Glomerular visceral epithelial cell (primary cell): ENCODE measurements at regions not wholly inside any gene's neighbourhood (a gene's known extent, or its start where the extent isn't known, plus 50 kb on each side); places are given as distances from the start of the nearest gene placed in this dataset.
"Not testable (repeated sequence)": the region's sequence is repeated elsewhere in the genome, so short reads cannot be mapped to it uniquely, and the experiment has no call there.

ENCODE experiments used
- DNase-seq: peaks from one replicate; pipeline ENCODE4 v3.0.0-alpha.2; 2016; ENCODE audit errors: extremely low spot score

DNA sequence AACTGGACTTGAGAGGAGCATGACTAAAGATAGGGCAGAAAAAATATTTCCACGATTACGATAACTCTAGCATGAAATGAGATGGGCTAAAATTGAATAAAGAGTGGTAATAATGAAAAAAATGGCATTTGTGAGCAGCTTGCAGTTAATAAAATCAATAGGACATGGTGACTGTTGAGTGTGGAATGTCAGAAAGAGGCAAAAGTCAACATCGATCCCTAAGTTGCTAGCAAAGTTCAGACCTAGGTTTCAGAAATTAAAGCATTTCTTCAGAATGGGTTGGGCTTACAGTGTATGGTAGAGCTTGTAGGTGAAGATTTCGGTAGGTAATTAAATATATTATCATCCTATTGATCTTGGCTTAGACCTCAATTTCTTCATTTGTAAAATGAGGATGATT lies 656.7 kb upstream of the NRG3 start:
- no peak for DNase-seq

- no peak for DNase-seq
Measured at GRCh38 chr10:81219758-81220157, 655.2 kb upstream of the NRG3 start.

GRCh38 chr10:81248886-81249285 lies 626.1 kb upstream of the NRG3 start:
- DNase-seq, result no peak

DNA sequence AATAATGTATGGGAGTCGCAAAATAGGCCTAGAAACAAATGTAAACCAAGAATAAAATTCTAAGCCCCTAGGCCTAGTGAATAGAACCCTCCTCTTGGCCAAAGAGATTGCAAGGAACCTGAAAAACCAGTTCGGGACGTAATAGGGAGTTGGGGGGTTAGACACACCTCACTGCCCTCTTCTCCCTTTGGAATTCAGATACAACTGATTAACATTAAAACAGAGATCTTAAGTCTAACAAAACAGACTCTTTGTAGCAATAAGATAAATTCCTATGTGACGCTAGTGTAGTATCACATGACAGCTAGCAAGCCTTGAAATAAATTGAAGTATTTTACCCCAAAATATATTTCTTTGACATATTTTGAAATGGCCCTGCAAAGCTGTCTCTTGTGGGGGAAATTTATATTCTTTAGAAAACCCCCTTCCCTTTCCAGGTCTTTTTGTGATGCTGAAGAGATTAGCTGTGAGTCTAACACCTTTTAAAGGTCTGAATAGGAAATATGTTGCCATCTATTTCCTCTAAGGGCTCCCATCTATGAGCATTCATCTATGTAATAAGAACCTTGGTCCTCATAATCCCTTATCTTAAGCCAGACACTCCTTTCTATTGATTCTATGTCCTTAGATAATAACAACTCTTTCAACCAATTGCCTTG lies 623.4 kb upstream of the NRG3 start:
- DNase-seq, result no peak

DNA sequence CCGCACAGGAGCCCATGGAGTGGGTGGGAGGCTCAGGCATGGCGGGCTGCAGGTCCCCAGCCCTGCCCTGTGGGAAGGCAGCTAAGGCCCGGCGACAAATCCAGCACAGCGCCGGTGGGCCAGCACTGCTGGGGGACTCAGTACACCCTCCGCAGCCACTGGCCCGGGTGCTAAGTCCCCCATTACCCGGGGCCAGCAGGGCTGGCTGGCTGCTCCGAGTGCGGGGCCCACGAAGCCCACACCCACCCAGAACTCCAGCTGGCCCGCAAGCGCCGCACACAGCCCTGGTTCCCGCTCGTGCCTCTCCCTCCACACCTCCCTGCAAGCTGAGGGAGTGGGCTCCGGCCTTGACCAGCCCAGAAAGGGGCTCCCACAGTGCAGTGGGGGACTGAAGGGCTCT lies 610.0 kb upstream of the NRG3 start:
- DNase-seq, result not testable (repeated sequence)

GRCh38 chr10:81270051-81270450 lies 604.9 kb upstream of the NRG3 start:
- no peak for DNase-seq

GRCh38 chr10:81280497-81281479 lies 594.2 kb upstream of the NRG3 start:
- DNase-seq, result no peak

DNA sequence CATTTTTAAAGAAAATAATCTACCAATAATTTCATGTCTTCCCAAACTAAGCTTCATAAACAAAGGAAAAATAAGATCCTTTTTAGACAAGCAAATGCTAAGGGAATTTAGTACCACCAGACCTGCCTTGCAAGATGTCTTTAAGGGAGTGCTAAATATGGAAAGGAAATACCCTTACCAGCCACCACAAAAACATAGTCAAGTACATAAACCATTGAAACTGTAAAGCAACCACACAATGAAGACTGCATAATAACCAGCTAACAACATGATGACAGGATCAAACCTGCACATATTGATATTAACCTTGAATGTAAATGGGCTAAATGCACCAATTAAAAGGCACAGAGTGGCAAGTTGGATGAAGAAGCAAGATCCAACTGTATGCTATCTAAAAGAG lies 586.5 kb upstream of the NRG3 start:
- no peak for DNase-seq

DNA sequence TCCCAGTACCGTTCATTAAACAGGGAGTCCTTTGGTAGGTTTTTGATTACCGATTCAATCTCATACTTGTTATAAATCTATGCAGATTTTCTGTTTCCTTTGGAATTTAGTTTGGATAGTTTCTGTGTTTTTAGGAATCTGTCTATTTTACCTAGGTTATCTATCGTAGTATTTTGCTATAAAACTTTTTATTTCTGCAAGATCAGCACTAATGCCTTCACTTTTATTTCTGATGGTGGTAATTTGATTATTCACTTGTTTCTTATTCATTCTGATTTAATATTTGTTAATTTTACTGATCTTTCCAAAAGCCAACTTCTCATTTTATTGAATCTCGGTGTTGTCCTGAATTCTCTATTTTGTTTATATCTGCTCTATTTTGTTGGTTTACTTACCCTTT lies 577.7 kb upstream of the NRG3 start:
- DNase-seq, result no peak

- no peak for DNase-seq
Measured at GRCh38 chr10:81303656-81304055, 571.3 kb upstream of the NRG3 start.

GRCh38 chr10:81306971-81307782 lies 567.8 kb upstream of the NRG3 start:
- no peak for DNase-seq

GRCh38 chr10:81309041-81309552 lies 565.9 kb upstream of the NRG3 start:
- no peak for DNase-seq

DNA sequence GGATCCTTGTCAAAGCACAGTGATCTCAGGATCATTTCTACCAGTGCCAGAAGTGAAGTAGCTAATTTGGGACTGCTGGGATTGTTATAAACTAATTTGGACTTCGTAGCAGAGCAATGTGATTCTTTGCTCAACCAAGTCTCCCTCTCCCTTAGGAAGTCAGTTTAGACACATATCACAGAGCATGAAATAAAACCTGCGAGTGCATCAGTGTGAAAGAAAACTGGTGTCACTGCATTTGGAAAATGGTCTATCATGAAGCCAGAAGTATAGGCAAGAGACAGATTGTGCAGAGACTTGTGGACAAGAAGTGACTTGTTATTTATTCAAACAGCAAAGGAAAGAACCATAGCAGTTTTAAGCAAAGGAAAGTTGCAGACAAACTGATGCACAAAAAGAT lies 560.5 kb upstream of the NRG3 start:
- no peak for DNase-seq

GRCh38 chr10:81315026-81315425 lies 560.0 kb upstream of the NRG3 start:
- DNase-seq, result no peak

- no peak for DNase-seq
Measured at GRCh38 chr10:81348003-81348402, 527.0 kb upstream of the NRG3 start.

GRCh38 chr10:81367132-81367531 lies 507.9 kb upstream of the NRG3 start:
- no peak for DNase-seq

DNA sequence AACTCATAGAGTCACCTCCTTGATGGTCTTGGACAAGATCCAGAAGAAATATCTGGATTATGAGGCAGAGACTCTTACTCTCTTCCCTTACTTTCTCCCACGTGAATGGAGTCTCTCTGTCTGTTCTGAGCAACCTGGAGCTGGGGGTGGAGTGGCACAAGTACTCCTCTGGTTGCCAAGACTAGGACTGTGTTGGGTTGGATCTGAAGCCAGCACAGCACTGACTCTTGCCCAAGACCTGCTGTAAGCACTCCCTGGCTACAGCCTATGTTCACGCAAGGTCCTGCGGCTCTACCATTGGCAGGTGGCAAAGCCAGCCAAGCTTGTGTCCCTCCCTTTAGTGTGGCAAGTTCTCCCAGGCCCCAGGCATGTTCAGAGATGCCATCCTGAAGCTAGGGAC lies 488.2 kb upstream of the NRG3 start:
- no peak for DNase-seq

DNA sequence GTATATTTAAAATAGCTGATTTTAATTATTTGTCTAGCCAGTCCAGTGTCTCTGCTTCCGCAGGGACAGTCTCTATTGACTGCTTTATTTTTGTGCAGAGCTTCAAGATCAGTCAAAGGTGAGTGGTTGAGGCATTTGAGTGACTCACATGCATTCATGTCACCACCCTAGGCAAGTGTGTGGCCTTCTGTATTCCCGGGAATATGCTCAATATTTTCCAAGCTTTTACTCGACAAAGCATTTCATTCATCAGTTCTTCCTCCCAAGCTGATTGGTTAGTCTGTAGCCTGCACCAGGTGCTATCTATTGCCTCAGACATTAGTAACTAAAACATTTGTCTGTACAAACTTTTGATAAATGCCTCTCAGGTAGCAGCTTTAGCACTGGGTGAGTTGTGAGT lies 471.5 kb upstream of the NRG3 start:
- no peak for DNase-seq

DNA sequence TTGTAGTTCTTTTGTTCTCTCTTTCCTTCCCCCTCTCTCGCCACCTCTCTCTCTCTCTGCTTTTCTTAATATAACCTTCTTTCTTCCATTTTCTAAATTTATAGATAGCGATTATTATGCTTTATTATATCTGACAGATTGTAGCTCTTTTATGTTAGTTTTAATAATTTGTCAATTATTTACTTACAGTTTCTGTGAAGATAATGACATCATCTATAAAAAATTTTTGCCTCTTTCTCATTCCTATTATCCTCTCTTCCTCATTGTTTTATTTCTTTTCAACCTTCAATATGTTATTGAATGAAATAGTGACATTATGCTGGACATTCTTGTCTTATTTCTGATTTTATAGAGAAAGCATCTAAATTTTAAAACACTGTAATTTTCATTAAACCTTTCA lies 469.6 kb upstream of the NRG3 start:
- no peak for DNase-seq

DNA sequence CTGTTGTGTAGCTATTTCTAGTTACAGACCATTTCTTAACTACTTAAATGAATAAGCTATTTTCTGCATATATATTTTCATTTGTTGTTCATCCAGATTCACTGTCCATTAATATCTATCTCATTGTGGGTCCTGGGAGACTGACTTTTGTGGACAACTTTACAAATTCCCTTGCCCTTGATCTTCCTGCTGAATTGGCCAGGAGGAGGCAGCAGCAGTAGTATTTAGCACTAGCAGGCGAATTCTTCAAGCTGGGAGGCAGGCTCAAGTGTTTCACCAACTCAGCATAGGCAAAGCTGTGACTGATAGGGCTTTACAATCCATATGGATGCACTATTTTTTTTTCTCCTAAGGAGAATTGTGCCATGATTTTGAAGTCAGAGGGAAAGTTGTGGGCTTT lies 461.0 kb upstream of the NRG3 start:
- DNase-seq, result no peak

DNA sequence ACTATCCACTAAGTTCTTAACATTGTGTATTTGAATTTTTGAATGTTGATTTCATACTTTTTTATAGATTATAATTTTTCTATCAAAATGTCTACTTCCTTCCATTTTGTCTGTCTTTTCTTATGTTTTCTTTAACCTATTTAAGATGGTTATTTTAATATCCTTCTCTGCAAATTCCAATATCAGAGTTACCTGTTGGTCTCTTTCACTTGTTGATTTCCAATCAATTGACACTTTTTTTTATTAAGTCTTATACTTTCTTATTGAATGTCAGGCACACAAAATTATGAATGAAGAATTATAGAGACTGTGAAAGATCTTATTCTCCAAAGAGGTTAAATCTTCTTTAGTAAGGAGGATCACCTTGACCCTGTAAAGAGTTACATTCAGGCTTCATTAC lies 448.3 kb upstream of the NRG3 start:
- no peak for DNase-seq

DNA sequence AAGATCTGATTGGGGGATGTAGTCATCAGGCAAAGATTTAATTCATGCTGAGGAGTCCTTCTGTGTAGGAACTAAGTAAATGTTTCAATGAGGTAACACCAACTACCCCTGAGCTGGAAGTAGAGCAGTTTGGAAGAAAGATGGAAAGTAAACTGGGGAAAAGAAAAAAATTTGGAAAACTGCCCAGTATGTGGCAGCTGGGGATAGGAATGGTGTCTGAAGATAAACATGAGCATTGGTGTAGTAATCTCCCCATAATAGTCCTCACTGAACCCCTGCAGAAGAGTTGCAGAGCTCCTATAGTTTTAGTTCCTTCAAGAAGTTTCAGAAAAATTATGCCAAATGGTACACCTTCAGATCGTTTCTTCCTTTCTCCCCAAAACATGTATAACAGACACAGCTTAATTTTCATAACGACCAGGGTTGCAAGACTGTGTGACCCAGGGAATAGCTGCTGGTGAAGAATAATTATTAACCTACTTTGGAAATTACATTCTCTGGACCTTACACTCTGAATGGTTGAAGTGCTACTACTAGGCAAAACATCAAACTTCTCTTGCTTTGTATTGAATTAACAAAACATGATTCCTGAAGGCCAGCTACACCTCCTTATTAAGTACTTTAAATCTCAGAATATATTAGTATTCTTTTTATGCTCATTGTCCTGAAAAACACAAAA lies 446.4 kb upstream of the NRG3 start:
- no peak for DNase-seq
